ENCODE measurements at regions not wholly inside any gene's neighbourhood (a gene's known extent, or its start where the extent isn't known, plus 50 kb on each side); places are given as distances from the start of the nearest gene placed in this dataset.

DNA sequence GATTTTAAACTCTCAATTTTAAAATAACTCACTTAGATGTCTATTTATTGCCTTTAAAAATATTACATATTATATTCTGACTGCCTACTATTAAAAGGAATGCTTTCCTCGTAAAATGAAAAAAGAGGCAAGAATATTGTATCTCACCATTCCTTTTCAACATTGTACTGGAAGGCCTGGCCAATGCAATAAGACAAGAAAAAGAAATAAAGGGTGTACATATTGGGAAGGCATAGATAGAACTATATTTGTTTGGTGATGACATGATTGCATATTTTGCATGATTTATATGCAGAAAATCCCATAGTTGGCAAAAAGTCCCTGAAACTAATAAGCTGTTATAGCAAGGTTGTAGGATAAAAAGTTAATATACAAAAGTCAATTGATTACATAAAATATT, 474.6 kb upstream of the ATP2B1 start:
- TF ChIP-seq, protein P1, sequence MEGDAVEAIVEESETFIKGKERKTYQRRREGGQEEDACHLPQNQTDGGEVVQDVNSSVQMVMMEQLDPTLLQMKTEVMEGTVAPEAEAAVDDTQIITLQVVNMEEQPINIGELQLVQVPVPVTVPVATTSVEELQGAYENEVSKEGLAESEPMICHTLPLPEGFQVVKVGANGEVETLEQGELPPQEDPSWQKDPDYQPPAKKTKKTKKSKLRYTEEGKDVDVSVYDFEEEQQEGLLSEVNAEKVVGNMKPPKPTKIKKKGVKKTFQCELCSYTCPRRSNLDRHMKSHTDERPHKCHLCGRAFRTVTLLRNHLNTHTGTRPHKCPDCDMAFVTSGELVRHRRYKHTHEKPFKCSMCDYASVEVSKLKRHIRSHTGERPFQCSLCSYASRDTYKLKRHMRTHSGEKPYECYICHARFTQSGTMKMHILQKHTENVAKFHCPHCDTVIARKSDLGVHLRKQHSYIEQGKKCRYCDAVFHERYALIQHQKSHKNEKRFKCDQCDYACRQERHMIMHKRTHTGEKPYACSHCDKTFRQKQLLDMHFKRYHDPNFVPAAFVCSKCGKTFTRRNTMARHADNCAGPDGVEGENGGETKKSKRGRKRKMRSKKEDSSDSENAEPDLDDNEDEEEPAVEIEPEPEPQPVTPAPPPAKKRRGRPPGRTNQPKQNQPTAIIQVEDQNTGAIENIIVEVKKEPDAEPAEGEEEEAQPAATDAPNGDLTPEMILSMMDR (IDR thresholded peaks at IDR 0.05; ENCODE audit: insufficient read depth, low read length, poor library complexity, severe bottlenecking), result no peak
- TF ChIP-seq EZH2phosphoT487 (conservative IDR thresholded peaks at IDR 0.05; ENCODE audit: low read length), result no peak
